GM12878 (cell line): ENCODE measurements at regions not wholly inside any gene's neighbourhood (a gene's known extent, or its start where the extent isn't known, plus 50 kb on each side); places are given as distances from the start of the nearest gene placed in this dataset.

Source experiments
- BHLHE40 ChIP-seq, 2 experiments: fragments of 450-650 bp in 1 of 2; IDR thresholded peaks; 2 replicates each; pipeline ENCODE4 v1.6.1; 2011 to 2017; ENCODE audit warnings: low read depth in 2 of 2, borderline replicate concordance in 1 of 2, improper control_type of control experiment in 1 of 2, low read length in 1 of 2, mild to moderate bottlenecking in 1 of 2
- BMI1 ChIP-seq: fragments of 450-650 bp; IDR thresholded peaks from 2 replicates; pipeline ENCODE4 v1.6.1; 2016; ENCODE audit warnings: mild to moderate bottlenecking, moderate library complexity, borderline replicate concordance
- CBX3 ChIP-seq: fragments of 200-600 bp; sonication (generic); IDR thresholded peaks from 2 replicates; pipeline ENCODE4 v1.6.1; 2016; ENCODE audit warnings: low read depth, borderline replicate concordance
- EGR1 ChIP-seq, 2 experiments: IDR thresholded peaks; 1 replicate in 1 of 2; 2 replicates in 1 of 2; pipeline ENCODE4 v1.6.1; 2011 to 2012; ENCODE audit warnings: low read depth in 2 of 2, low read length in 2 of 2, borderline replicate concordance in 1 of 2, mild to moderate bottlenecking in 1 of 2, moderate library complexity in 1 of 2
- IKZF1 ChIP-seq: fragments of 450-650 bp; conservative IDR thresholded peaks from 2 replicates; pipeline ENCODE4 v1.6.1; 2017; ENCODE audit warnings: antibody characterized with exemption, mild to moderate bottlenecking
- MEF2B ChIP-seq: fragments of 450-650 bp; IDR thresholded peaks from 2 replicates; pipeline ENCODE4 v1.6.1; 2018; ENCODE audit warnings: mild to moderate bottlenecking, moderate library complexity; ENCODE audit not compliant: partially characterized antibody, poor library complexity, severe bottlenecking
- MYC ChIP-seq: IDR thresholded peaks from 2 replicates; pipeline ENCODE4 v1.6.1; 2011; ENCODE audit warnings: mild to moderate bottlenecking, low read length, moderate library complexity, inconsistent platforms; ENCODE audit not compliant: insufficient read depth, insufficient replicate concordance, insufficient read length, severe bottlenecking
- NR2C2 ChIP-seq: IDR thresholded peaks from 2 replicates; pipeline ENCODE4 v1.6.1; 2011; ENCODE audit warnings: borderline replicate concordance, low read depth; ENCODE audit not compliant: control insufficient read depth, insufficient read length
- RB1 ChIP-seq: fragments of 450-650 bp; formaldehyde crosslinking; IDR thresholded peaks from 2 replicates; pipeline ENCODE4 v1.6.1; 2017; ENCODE audit warnings: mild to moderate bottlenecking, borderline replicate concordance
- SMAD1 ChIP-seq: fragments of 450-650 bp; IDR thresholded peaks from 2 replicates; pipeline ENCODE4 v1.6.1; 2018; ENCODE audit warnings: mild to moderate bottlenecking, low read depth; ENCODE audit not compliant: partially characterized antibody
- WRNIP1 ChIP-seq: IDR thresholded peaks from 2 replicates; pipeline ENCODE4 v1.6.1; 2011; ENCODE audit warnings: low read depth, low read length, improper control_type of control experiment, borderline replicate concordance
- TF ChIP-seq, protein P1 (sequence below): fragments of 150-350 bp; IDR thresholded peaks from 2 replicates; pipeline ENCODE4 v1.6.1; 2016; ENCODE audit warnings: low read depth, low read length
- TF ChIP-seq, protein P2 (sequence below): fragments of 450-650 bp; IDR thresholded peaks from 2 replicates; pipeline ENCODE4 v1.6.1; 2017; ENCODE audit warnings: low read depth, mild to moderate bottlenecking, moderate library complexity
- TF ChIP-seq, protein P3 (sequence below): IDR thresholded peaks from 2 replicates; pipeline ENCODE4 v1.6.1; 2012; ENCODE audit warnings: low read depth, low read length, improper control_type of control experiment
- TF ChIP-seq, protein P4 (sequence below): IDR thresholded peaks from 2 replicates; pipeline ENCODE4 v1.6.1; 2012; ENCODE audit warnings: low read depth, low read length, improper control_type of control experiment
- TF ChIP-seq, protein P5 (sequence below): fragments of 450-650 bp; formaldehyde crosslinking; IDR thresholded peaks from 2 replicates; pipeline ENCODE4 v1.4.0; 2022; ENCODE audit warnings: mild to moderate bottlenecking, moderate library complexity

DNA sequence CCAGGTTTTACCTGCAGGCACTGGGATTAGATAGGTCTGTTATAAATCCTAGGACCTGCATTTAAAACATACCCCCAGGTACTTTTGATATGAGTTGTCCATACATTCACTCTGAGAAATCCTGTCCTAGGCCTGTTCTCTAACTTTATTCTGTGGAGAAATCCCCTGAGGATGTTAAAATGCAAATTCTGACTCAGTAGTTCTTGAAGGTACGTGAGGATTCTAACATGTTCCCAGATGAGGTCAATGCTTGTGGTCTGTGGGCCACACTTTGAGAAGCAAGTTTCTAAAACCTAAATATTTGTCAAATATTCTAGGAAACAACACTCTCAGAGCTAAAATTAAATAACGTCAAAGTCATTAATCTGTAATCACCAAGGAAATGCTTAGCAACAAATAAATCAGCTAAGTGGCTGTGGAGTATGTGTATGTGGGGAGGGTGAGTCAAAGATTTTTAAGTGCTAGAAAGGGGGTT lies 101.3 kb upstream of the MAGEB16 start (continued):
- TF ChIP-seq, protein P1, sequence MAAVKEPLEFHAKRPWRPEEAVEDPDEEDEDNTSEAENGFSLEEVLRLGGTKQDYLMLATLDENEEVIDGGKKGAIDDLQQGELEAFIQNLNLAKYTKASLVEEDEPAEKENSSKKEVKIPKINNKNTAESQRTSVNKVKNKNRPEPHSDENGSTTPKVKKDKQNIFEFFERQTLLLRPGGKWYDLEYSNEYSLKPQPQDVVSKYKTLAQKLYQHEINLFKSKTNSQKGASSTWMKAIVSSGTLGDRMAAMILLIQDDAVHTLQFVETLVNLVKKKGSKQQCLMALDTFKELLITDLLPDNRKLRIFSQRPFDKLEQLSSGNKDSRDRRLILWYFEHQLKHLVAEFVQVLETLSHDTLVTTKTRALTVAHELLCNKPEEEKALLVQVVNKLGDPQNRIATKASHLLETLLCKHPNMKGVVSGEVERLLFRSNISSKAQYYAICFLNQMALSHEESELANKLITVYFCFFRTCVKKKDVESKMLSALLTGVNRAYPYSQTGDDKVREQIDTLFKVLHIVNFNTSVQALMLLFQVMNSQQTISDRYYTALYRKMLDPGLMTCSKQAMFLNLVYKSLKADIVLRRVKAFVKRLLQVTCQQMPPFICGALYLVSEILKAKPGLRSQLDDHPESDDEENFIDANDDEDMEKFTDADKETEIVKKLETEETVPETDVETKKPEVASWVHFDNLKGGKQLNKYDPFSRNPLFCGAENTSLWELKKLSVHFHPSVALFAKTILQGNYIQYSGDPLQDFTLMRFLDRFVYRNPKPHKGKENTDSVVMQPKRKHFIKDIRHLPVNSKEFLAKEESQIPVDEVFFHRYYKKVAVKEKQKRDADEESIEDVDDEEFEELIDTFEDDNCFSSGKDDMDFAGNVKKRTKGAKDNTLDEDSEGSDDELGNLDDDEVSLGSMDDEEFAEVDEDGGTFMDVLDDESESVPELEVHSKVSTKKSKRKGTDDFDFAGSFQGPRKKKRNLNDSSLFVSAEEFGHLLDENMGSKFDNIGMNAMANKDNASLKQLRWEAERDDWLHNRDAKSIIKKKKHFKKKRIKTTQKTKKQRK: no peak
- TF ChIP-seq BMI1: peak; percentile 52; the same call in 1 of the 2 replicates
- TF ChIP-seq, protein P2, sequence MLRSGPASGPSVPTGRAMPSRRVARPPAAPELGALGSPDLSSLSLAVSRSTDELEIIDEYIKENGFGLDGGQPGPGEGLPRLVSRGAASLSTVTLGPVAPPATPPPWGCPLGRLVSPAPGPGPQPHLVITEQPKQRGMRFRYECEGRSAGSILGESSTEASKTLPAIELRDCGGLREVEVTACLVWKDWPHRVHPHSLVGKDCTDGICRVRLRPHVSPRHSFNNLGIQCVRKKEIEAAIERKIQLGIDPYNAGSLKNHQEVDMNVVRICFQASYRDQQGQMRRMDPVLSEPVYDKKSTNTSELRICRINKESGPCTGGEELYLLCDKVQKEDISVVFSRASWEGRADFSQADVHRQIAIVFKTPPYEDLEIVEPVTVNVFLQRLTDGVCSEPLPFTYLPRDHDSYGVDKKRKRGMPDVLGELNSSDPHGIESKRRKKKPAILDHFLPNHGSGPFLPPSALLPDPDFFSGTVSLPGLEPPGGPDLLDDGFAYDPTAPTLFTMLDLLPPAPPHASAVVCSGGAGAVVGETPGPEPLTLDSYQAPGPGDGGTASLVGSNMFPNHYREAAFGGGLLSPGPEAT: peak; percentile 65
- no peak for TF ChIP-seq SMAD1
- no peak for TF ChIP-seq EGR1 (IDR thresholded peaks at IDR 0.05; ENCODE audit: borderline replicate concordance in 1 of 2, low read depth in 2 of 2, low read length in 2 of 2)
- peak; percentile 59 for TF ChIP-seq IKZF1
- no peak for TF ChIP-seq CBX3
- TF ChIP-seq BHLHE40 (IDR thresholded peaks at IDR 0.05; ENCODE audit: borderline replicate concordance in 1 of 2, low read depth in 2 of 2, low read length in 1 of 2): no peak
- TF ChIP-seq, protein P3, sequence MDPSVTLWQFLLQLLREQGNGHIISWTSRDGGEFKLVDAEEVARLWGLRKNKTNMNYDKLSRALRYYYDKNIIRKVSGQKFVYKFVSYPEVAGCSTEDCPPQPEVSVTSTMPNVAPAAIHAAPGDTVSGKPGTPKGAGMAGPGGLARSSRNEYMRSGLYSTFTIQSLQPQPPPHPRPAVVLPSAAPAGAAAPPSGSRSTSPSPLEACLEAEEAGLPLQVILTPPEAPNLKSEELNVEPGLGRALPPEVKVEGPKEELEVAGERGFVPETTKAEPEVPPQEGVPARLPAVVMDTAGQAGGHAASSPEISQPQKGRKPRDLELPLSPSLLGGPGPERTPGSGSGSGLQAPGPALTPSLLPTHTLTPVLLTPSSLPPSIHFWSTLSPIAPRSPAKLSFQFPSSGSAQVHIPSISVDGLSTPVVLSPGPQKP: no peak
- no peak for TF ChIP-seq WRNIP1
- TF ChIP-seq, protein P4, sequence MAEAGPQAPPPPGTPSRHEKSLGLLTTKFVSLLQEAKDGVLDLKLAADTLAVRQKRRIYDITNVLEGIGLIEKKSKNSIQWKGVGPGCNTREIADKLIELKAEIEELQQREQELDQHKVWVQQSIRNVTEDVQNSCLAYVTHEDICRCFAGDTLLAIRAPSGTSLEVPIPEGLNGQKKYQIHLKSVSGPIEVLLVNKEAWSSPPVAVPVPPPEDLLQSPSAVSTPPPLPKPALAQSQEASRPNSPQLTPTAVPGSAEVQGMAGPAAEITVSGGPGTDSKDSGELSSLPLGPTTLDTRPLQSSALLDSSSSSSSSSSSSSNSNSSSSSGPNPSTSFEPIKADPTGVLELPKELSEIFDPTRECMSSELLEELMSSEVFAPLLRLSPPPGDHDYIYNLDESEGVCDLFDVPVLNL: no peak
- no peak for TF ChIP-seq MYC
- TF ChIP-seq, protein P5, sequence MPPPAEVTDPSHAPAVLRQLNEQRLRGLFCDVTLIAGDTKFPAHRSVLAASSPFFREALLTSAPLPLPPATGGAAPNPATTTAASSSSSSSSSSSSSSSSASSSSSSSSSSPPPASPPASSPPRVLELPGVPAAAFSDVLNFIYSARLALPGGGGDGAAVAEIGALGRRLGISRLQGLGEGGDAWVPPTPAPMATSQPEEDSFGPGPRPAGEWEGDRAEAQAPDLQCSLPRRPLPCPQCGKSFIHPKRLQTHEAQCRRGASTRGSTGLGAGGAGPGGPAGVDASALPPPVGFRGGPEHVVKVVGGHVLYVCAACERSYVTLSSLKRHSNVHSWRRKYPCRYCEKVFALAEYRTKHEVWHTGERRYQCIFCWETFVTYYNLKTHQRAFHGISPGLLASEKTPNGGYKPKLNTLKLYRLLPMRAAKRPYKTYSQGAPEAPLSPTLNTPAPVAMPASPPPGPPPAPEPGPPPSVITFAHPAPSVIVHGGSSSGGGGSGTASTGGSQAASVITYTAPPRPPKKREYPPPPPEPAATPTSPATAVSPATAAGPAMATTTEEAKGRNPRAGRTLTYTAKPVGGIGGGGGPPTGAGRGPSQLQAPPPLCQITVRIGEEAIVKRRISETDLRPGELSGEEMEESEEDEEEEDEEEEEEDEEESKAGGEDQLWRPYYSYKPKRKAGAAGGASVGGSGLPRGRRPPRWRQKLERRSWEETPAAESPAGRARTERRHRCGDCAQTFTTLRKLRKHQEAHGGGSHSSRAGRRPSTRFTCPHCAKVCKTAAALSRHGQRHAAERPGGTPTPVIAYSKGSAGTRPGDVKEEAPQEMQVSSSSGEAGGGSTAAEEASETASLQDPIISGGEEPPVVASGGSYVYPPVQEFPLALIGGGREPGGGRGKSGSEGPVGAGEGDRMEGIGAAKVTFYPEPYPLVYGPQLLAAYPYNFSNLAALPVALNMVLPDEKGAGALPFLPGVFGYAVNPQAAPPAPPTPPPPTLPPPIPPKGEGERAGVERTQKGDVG (CRISPR knock-in tag): no peak
- no peak for TF ChIP-seq RB1
- no peak for TF ChIP-seq NR2C2
- peak; percentile 79 for TF ChIP-seq MEF2B
